HG03280 (cell line): ENCODE measurements at regions not wholly inside any gene's neighbourhood (a gene's known extent, or its start where the extent isn't known, plus 50 kb on each side); places are given as distances from the start of the nearest gene placed in this dataset.
"Not testable (repeated sequence)": the region's sequence is repeated elsewhere in the genome, so short reads cannot be mapped to it uniquely, and the experiment has no call there.

Experiments used
- ATAC-seq: cut with Tn5 transposase; IDR thresholded peaks from one replicate; pipeline ENCODE4 v1.9.1; 2021; ENCODE audit warnings: mild to moderate bottlenecking, moderate library complexity; ENCODE audit not compliant: unreplicated experiment

GRCh38 chr15:95761501-95762165 is 568.9 kb upstream of the NR2F2 start:
- no peak for ATAC-seq

GRCh38 chr15:95763426-95763825 is 567.1 kb upstream of the NR2F2 start:
- no peak for ATAC-seq

GRCh38 chr15:95765161-95765560 is 565.3 kb upstream of the NR2F2 start:
- ATAC-seq = no peak

GRCh38 chr15:95770196-95770595 is 560.3 kb upstream of the NR2F2 start:
- no peak for ATAC-seq

GRCh38 chr15:95772982-95773381 is 557.5 kb upstream of the NR2F2 start:
- no peak for ATAC-seq

- ATAC-seq = no peak
Measured at GRCh38 chr15:95784508-95784907, 546.0 kb upstream of the NR2F2 start.

- ATAC-seq = not testable (repeated sequence)
Measured at GRCh38 chr15:95785276-95785675, 545.2 kb upstream of the NR2F2 start.

GRCh38 chr15:95793231-95793630 is 537.3 kb upstream of the NR2F2 start:
- no peak for ATAC-seq

GRCh38 chr15:95795386-95795785 is 535.1 kb upstream of the NR2F2 start:
- no peak for ATAC-seq

- ATAC-seq = no peak
Measured at GRCh38 chr15:95799286-95800200, 531.0 kb upstream of the NR2F2 start.

- ATAC-seq = no peak
Measured at GRCh38 chr15:95804484-95804883, 526.0 kb upstream of the NR2F2 start.

- ATAC-seq = no peak
Measured at GRCh38 chr15:95812491-95812890, 518.0 kb upstream of the NR2F2 start.

GRCh38 chr15:95814908-95815307 is 515.6 kb upstream of the NR2F2 start:
- ATAC-seq = no peak

- ATAC-seq = no peak
Measured at GRCh38 chr15:95816591-95816990, 513.9 kb upstream of the NR2F2 start.

- no peak for ATAC-seq
Measured at GRCh38 chr15:95822961-95823360, 507.5 kb upstream of the NR2F2 start.

- ATAC-seq = no peak
Measured at GRCh38 chr15:95825208-95825607, 505.3 kb upstream of the NR2F2 start.

GRCh38 chr15:95825671-95826411 is 504.7 kb upstream of the NR2F2 start:
- no peak for ATAC-seq

GRCh38 chr15:95826412-95827195 is 503.9 kb upstream of the NR2F2 start:
- no peak for ATAC-seq

- no peak for ATAC-seq
Measured at GRCh38 chr15:95829062-95829461, 501.4 kb upstream of the NR2F2 start.

- ATAC-seq = no peak
Measured at GRCh38 chr15:95830281-95830680, 500.2 kb upstream of the NR2F2 start.

GRCh38 chr15:95832668-95833067 is 497.8 kb upstream of the NR2F2 start:
- ATAC-seq = no peak
